Heart left ventricle (tissue), 13 donors: ENCODE measurements at regions not wholly inside any gene's neighbourhood (a gene's known extent, or its start where the extent isn't known, plus 50 kb on each side); places are given as distances from the start of the nearest gene placed in this dataset.

Experiments used
- CTCF ChIP-seq, 12 donors: fragments of 200-600 bp; sonication (generic) in 4 of 12; IDR thresholded peaks; one replicate each; pipeline versions ENCODE4 v1.5.0 to v1.8.0; 2018 to 2022; ENCODE audit warnings: antibody characterized with exemption in 12 of 12, mild to moderate bottlenecking in 5 of 12
- POLR2A ChIP-seq, 2 donors: fragments of 450-650 bp; IDR thresholded peaks; one replicate each; pipeline ENCODE4 v1.6.1; 2017; ENCODE audit warnings: antibody characterized with exemption in 2 of 2, mild to moderate bottlenecking in 2 of 2, moderate library complexity in 2 of 2
- donor health status: ischemic (EF 13 %, LVEDD 7.1; RV severe dilation, severe dysfunction).
- donor health status: DM: no; HTN: yes; CAD: no.
- donor health status: DM: no; HTN: no; CAD: no.
- donor health status: ischemic (EF 25% LVEDD 6.9; RV normal size, moderate dysfunction).
- donor health status: ischemic (EF 25% LVEDD 5.7; RV mildly dilated, moderate dysfunction).
- donor health status: ischemic (EF 35%, LVEDD 5.7; RV mildly dilated, moderate dysfunction).
- donor health status: nonischemic (EF 11% LVEDD 7.7; RV severe dilation, severe dysfunction).
- donor health status: DM: yes; HTN: yes; CAD: no.
- donor health status: PGD.
- donor health status: ischemic (EF 29% LVEDD 5.4; RV normal size, mild dysfunction).
- donor health status: nonischemic (EF 23%, LVEDD 6.1; RV moderate dilation, normal function).

DNA sequence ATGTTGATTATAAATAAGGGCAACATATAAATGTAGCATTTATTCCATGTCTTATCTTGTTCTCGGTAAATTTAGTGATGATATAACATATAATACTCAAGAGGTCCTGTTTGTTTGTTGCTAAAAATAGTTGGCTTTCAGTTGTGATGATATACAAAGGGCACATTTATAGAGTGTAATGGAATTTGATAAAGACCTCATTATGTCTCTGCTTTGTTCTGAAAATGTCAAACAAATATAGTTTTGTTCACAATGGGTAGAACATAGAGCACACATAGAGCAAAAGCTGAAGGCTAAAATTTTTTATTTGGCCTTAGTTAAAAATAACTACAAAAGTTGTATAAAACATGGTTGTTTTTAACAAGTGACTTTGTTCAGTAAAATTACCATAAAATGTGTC, 477.1 kb upstream of the SMC2 start:
- TF ChIP-seq CTCF (IDR thresholded peaks at IDR 0.05) = no peak
- no peak for TF ChIP-seq POLR2A (IDR thresholded peaks at IDR 0.05)
